HG02642 (cell line): ENCODE measurements at regions not wholly inside any gene's neighbourhood (a gene's known extent, or its start where the extent isn't known, plus 50 kb on each side); places are given as distances from the start of the nearest gene placed in this dataset.

Source experiments
- ATAC-seq: cut with Tn5 transposase; IDR thresholded peaks from one replicate; pipeline ENCODE4 v1.9.1; 2021; ENCODE audit warnings: mild to moderate bottlenecking; ENCODE audit not compliant: unreplicated experiment, poor library complexity

DNA sequence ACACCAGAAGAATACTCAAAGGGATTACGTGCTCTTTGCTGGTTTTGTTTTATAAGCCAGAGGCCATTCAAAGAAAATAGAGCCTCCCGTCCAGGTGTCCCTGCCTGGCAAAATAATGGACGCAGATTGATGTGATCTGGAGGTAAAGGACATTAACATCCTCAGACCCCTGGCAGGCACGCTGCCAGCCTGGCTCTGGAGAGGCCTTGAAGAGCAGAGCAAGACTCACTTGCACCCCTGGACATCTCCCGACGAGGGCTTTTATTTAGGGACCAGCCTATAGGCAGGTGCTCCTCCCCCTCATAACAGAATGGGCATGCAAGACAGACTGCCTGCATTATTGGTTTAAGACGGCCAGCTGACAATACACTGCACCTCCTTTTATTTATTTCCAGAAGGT is 291.3 kb downstream of the BCL11A start:
- ATAC-seq: no peak

- no peak for ATAC-seq
Observed at GRCh38 chr2:60260639-60261296, 292.7 kb downstream of the BCL11A start.

- ATAC-seq: no peak
Observed at GRCh38 chr2:60259781-60260180, 293.7 kb downstream of the BCL11A start.

DNA sequence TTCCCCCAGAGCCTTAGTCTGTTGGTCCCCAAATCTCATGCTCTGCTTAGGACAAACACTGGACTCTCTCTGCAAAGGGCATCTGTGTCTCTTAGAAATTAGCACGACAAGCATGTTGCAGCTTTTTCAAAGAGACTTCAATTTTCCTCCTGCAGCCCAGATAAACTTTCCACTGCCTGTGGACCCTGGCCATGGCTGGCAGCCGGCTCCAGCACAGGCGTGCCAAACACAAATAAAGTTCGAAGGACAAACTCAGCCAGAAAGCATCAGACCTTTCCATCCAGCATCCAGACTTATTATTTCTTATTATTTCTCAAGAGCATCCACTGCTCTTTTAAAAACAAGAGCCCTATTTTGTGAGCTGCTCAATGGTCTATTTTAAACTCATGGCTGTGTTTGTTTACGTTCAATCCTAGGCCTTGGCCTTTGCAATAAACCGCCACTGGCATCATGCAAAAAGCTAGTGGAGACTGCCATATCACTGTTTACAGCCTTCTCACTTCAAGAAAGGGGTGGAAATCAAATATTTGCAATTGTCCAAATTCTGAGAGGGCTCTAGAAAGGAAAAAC is 300.8 kb downstream of the BCL11A start:
- no peak for ATAC-seq

GRCh38 chr2:60251247-60251646 is 302.2 kb downstream of the BCL11A start:
- ATAC-seq: no peak

- ATAC-seq: no peak
Observed at GRCh38 chr2:60249879-60250278, 303.6 kb downstream of the BCL11A start.

DNA sequence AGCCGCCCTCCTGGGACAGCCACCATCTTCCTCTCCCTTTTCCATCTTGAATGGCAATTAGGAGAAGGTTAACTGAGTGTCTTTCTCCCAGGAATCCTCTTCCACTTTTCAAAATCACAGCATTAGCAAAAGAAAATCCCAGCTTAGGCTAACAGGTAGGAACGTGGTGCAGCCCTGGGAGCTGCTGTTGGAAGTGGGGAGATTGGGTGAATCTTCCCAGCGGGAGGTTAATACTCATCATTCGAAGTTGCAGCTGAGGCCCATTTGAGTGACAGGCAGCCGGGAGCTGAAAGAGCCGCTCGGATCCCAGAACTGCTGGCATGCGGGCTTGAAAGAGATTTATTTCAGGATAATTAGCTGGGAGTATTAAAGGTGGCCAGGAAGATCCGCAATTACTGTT is 306.0 kb downstream of the BCL11A start:
- no peak for ATAC-seq

DNA sequence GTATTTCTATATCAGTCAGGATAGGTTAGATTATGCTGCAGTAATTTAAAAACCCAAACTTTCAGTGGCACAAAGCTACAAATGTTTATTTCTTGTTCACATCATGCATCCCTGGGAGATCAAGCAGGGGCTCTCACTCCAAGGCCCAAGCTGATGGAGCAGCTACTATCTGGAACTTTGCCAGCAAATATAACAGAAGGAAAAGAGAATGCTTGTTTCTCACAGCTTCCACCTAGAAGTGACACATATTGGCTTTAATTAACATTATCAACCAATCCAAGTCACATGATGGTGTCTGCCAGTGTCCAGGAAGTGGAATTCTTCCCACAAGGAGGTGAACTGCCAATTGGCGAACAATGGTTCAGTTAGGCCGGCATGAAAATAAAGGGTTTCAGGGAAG is 306.9 kb downstream of the BCL11A start:
- no peak for ATAC-seq

- no peak for ATAC-seq
Observed at GRCh38 chr2:60234274-60234986, 319.0 kb downstream of the BCL11A start.

DNA sequence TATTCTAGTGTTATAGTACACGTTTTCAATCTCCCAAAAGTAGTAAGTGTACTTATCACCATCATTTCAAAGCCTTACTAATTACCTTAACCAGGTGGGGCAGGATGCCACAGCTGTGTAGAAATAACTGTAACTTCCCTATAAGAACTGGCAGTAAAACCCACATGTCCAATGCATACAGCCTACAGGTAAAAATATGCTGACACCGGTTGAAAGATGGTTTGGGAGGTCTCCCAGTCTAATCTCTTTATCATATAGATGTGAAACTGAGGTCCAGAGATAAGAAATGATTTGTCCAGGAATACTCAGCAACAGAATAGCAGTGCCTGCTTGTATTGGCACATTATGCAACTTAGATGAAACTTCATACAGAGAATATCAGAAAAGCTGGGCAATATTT is 322.9 kb downstream of the BCL11A start:
- no peak for ATAC-seq

- ATAC-seq: no peak
Observed at GRCh38 chr2:60230037-60230436, 323.4 kb downstream of the BCL11A start.

DNA sequence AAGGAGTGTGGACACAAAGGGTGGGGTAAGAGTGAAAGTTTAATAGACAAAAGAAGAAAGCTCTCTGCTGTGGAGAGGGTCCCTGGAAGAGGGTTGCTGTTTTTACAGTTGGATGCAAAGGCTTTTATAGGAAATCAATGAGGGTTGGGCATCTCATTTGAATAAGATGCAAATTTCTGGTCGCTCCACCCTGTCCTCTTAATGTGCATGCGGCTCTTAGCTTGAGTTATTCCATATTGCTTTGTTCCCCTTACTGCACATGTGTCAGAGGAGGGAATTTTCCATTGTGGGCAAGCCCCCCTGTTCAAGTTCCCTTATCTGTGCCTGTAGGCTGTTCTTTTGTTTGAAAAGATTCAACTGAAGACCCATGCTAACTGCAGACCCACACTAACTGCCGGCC is 326.5 kb downstream of the BCL11A start:
- ATAC-seq: no peak

DNA sequence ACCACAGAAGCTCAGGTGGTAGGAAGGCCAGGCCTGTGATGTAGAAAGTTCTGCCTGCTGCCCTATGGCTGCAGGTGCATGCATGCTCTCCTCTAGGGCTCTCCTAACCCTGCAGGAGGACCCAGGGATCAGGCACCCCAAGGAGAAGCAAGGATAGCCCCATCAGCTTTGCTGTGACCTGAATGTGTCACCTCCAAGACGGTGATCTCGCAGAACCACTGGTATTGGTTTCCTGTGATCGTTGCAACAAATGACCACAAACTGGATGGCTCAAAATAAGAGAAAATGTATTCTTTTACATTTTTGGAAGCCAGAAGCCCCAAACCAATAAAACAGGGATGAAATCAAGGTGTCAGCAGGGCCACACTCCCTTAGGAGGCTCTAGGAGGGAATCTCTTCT is 327.3 kb downstream of the BCL11A start:
- no peak for ATAC-seq

- ATAC-seq: no peak
Observed at GRCh38 chr2:60223859-60224258, 329.6 kb downstream of the BCL11A start.

DNA sequence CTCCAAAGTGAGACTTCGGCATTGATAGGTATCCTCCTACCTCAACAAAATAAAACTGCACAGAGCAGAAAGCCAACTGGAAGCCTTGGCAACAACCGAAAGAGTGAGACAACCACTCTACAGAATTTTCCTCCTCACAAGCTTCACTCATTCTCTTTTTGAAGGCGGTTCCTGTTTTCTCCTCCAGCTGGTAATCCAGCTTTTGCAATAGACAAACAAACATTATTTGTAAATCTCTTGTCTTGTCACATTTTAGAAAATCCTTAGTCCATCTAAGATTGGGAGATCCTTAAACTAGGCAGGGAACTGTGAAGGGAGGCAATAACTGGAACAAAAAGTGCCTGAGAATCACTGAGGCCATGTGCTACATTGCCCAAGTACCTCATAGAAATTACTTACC is 332.4 kb downstream of the BCL11A start:
- no peak for ATAC-seq

- no peak for ATAC-seq
Observed at GRCh38 chr2:60219536-60219935, 333.9 kb downstream of the BCL11A start.

DNA sequence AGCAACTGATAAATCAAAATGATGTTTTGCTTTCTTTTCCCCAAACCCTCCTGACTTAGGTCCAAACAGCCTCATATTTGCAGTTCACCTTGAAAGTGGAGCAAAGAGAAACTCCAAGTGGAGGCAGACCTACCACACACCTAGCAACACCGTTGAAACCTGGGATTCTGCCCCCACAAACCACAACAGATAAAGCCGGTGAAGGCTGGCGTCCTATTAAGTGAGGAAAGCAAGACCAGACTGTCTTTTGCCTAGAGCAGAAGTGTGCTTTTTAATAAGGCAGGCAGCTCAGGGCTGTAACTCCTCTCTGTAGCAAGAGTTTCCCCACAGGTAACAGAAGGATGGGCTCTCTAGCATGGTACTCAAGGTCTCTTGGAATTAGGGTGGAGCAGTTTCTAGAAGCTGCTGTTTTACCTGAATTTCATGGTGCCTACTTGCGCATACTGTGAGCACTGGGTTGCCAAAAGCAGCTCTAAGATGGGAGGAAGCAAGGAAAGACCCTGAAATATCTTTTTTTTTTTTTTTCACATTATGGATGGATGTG is 336.9 kb downstream of the BCL11A start:
- ATAC-seq: no peak

- no peak for ATAC-seq
Observed at GRCh38 chr2:60215386-60215901, 338.0 kb downstream of the BCL11A start.

DNA sequence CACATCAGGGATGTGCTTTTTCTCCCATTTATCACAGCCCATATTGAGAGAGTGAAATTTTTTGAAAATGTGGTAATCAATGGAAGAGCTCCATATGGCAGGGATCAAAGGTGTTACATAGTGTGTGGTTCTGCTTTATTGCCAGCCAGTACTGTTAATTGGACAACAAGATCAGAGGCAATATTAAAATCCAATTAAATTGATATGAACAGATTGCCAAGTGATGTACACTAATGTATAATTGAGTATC is 338.9 kb downstream of the BCL11A start:
- ATAC-seq: no peak

- no peak for ATAC-seq
Observed at GRCh38 chr2:60213865-60214625, 339.4 kb downstream of the BCL11A start.
